ENCODE measurements at regions not wholly inside any gene's neighbourhood (a gene's known extent, or its start where the extent isn't known, plus 50 kb on each side); places are given as distances from the start of the nearest gene placed in this dataset.

- no peak for TF ChIP-seq CTCF (IDR thresholded peaks at IDR 0.05)
- TF ChIP-seq POLR2A (IDR thresholded peaks at IDR 0.05): no peak
Measured at GRCh38 chr2:226338825-226339224, 460.8 kb downstream of the IRS1 start.
